ENCODE measurements at regions not wholly inside any gene's neighbourhood (a gene's known extent, or its start where the extent isn't known, plus 50 kb on each side); places are given as distances from the start of the nearest gene placed in this dataset.

GRCh38 chr7:121531175-121532070 is 135.3 kb upstream of the FAM3C start:
- in situ Hi-C loops (cut with MboI; ENCODE audit: low sequenced_read_pairs): loop anchor here (25.0 kb wide), 1 partner anchor 169 kb away; no protein-coding TSS in a partner anchor

GRCh38 chr7:121530227-121531174 is 134.4 kb upstream of the FAM3C start:
- in situ Hi-C loops (cut with MboI; ENCODE audit: low sequenced_read_pairs): loop anchor here (25.0 kb wide), 1 partner anchor 168 kb away; no protein-coding TSS in a partner anchor

GRCh38 chr7:121529003-121529402 is 132.9 kb upstream of the FAM3C start:
- in situ Hi-C loops (cut with MboI; ENCODE audit: low sequenced_read_pairs): loop anchor here (25.0 kb wide), 1 partner anchor 167 kb away; no protein-coding TSS in a partner anchor

GRCh38 chr7:121526210-121526609 is 130.1 kb upstream of the FAM3C start:
- in situ Hi-C loops (cut with MboI; ENCODE audit: low sequenced_read_pairs): loop anchor here (25.0 kb wide), 1 partner anchor 164 kb away; no protein-coding TSS in a partner anchor

GRCh38 chr7:121525155-121525819 is 129.2 kb upstream of the FAM3C start:
- in situ Hi-C loops (cut with MboI; ENCODE audit: low sequenced_read_pairs): loop anchor here (25.0 kb wide), 1 partner anchor 163 kb away; no protein-coding TSS in a partner anchor

GRCh38 chr7:121521711-121522400 is 125.7 kb upstream of the FAM3C start:
- in situ Hi-C loops (cut with MboI; ENCODE audit: low sequenced_read_pairs): no loop called here

- in situ Hi-C loops (cut with MboI; ENCODE audit: low sequenced_read_pairs): no loop called here
Measured at GRCh38 chr7:121520911-121521310, 124.8 kb upstream of the FAM3C start.

- in situ Hi-C loops (cut with MboI; ENCODE audit: low sequenced_read_pairs): no loop called here
Measured at GRCh38 chr7:121519548-121520521, 123.7 kb upstream of the FAM3C start.

- in situ Hi-C loops (cut with MboI; ENCODE audit: low sequenced_read_pairs): no loop called here
Measured at GRCh38 chr7:121517591-121517990, 121.5 kb upstream of the FAM3C start.

GRCh38 chr7:121516821-121517220 is 120.7 kb upstream of the FAM3C start:
- in situ Hi-C loops (cut with MboI; ENCODE audit: low sequenced_read_pairs): no loop called here

- in situ Hi-C loops (cut with MboI; ENCODE audit: low sequenced_read_pairs): no loop called here
Measured at GRCh38 chr7:121515630-121516401, 119.7 kb upstream of the FAM3C start.

- in situ Hi-C loops (cut with MboI; ENCODE audit: low sequenced_read_pairs): no loop called here
Measured at GRCh38 chr7:121515229-121515628, 119.1 kb upstream of the FAM3C start.

GRCh38 chr7:121513105-121513504 is 117.0 kb upstream of the FAM3C start:
- in situ Hi-C loops (cut with MboI; ENCODE audit: low sequenced_read_pairs): no loop called here

- in situ Hi-C loops (cut with MboI; ENCODE audit: low sequenced_read_pairs): no loop called here
Measured at GRCh38 chr7:121510858-121511482, 114.9 kb upstream of the FAM3C start.

- in situ Hi-C loops (cut with MboI; ENCODE audit: low sequenced_read_pairs): no loop called here
Measured at GRCh38 chr7:121510302-121510701, 114.2 kb upstream of the FAM3C start.

GRCh38 chr7:121505540-121506182 is 109.6 kb upstream of the FAM3C start:
- in situ Hi-C loops (cut with MboI; ENCODE audit: low sequenced_read_pairs): no loop called here

GRCh38 chr7:121505021-121505420 is 108.9 kb upstream of the FAM3C start:
- in situ Hi-C loops (cut with MboI; ENCODE audit: low sequenced_read_pairs): no loop called here
